Gastroesophageal sphincter (tissue), 4 donors: ENCODE measurements at regions not wholly inside any gene's neighbourhood (a gene's known extent, or its start where the extent isn't known, plus 50 kb on each side); places are given as distances from the start of the nearest gene placed in this dataset.

Source experiments
- ATAC-seq: fragments of 150-250 bp; one replicate; pipeline ENCODE4 v1.9.1; 2016; ENCODE audit warnings: mild to moderate bottlenecking, moderate library complexity
- H3K27ac ChIP-seq, 4 donors: fragments of 200-600 bp; sonication (generic) in 3 of 4; 1 replicate in 3 of 4; 2 replicates in 1 of 4; pipeline ENCODE4 v1.5.1; 2016 to 2019
- H3K27me3 ChIP-seq: fragments of 200-600 bp; sonication (generic); one replicate; pipeline ENCODE4 v1.5.1; 2019
- H3K36me3 ChIP-seq, 2 donors: fragments of 200-600 bp; sonication (generic); one replicate each; pipeline ENCODE4 v1.5.1; 2019; ENCODE audit warnings: control low read depth in 1 of 2
- H3K4me1 ChIP-seq, 3 donors: fragments of 200-600 bp; sonication (generic); 1 replicate in 2 of 3; 2 replicates in 1 of 3; pipeline ENCODE4 v1.5.1; 2016 to 2019; ENCODE audit warnings: control low read depth in 2 of 3
- H3K4me3 ChIP-seq, 2 donors: fragments of 200-600 bp; sonication (generic); one replicate each; pipeline ENCODE4 v1.5.1; 2019; ENCODE audit warnings: mild to moderate bottlenecking in 1 of 2, moderate library complexity in 1 of 2
- H3K9me3 ChIP-seq, 3 donors: fragments of 200-600 bp; sonication (generic); one replicate each; pipeline ENCODE4 v1.5.1; 2017 to 2019; ENCODE audit warnings: control low read depth in 2 of 3
- EP300 ChIP-seq: sonication (generic); formaldehyde crosslinking; IDR thresholded peaks from one replicate; pipeline ENCODE4 v1.6.1; 2017; ENCODE audit warnings: antibody characterized with exemption, mild to moderate bottlenecking
- POLR2A ChIP-seq, 2 donors: fragments of 450-650 bp; IDR thresholded peaks; one replicate each; pipeline ENCODE4 v1.6.1; 2017; ENCODE audit warnings: antibody characterized with exemption in 2 of 2, mild to moderate bottlenecking in 2 of 2, moderate library complexity in 1 of 2
- POLR2AphosphoS5 ChIP-seq: sonication (generic); formaldehyde crosslinking; IDR thresholded peaks from one replicate; pipeline ENCODE4 v1.6.1; 2017; ENCODE audit warnings: antibody characterized with exemption
- WGBS, 2 donors: methylation state at CpG; one replicate each; pipeline ENCODE4 v1.1.5; 2018; ENCODE audit warnings: low coverage in 1 of 2; 5-methylcytosine and 5-hydroxymethylcytosine counted together
- TF ChIP-seq, protein P1 (sequence below), 4 experiments: fragments of 200-600 bp in 2 of 4; fragments of 450-650 bp in 2 of 4; sonication (generic) in 1 of 4; IDR thresholded peaks; one replicate each; pipeline ENCODE4 v1.5.1; 2017 to 2019; ENCODE audit warnings: antibody characterized with exemption in 4 of 4, mild to moderate bottlenecking in 2 of 4, moderate library complexity in 2 of 4

DNA sequence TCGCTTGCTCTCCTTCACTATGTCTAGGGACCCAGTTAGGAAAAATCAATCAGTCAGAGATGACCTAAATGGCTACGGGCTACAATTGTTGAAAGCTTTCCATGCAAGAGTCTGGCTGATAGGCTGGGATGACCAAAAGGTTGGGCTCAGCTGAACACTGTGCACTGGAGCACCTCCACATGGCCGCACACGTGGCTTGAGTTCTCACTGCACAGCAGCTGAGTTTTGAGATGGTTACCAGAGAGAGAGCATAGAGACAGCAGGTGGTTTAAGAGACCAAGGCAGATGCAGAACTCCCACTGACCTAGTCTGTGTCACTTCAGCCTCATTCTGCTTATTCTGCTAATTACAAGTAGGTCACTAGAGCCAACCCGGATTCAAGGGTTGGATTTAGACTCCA, 2354.8 kb upstream of the C9orf72 start:
- Histone ChIP-seq H3K27ac (no peak overlapping the region), H3K27me3 (no peaks in the 10 kb centered on the region), H3K4me3 (no peak overlapping the region), H3K36me3 (no peaks in the 10 kb centered on the region), H3K4me1 (no peaks in the 10 kb centered on the region), H3K9me3 (no peaks in the 10 kb centered on the region)
- WGBS, 2 donors: 78 to 80% methylated on average over 3 to 5 of the region's 5 CpGs
- no peak for ATAC-seq
- TF ChIP-seq POLR2AphosphoS5 (no peak), POLR2A (IDR thresholded peaks at IDR 0.05) (no peak), EP300 (no peak)
- TF ChIP-seq, protein P1, sequence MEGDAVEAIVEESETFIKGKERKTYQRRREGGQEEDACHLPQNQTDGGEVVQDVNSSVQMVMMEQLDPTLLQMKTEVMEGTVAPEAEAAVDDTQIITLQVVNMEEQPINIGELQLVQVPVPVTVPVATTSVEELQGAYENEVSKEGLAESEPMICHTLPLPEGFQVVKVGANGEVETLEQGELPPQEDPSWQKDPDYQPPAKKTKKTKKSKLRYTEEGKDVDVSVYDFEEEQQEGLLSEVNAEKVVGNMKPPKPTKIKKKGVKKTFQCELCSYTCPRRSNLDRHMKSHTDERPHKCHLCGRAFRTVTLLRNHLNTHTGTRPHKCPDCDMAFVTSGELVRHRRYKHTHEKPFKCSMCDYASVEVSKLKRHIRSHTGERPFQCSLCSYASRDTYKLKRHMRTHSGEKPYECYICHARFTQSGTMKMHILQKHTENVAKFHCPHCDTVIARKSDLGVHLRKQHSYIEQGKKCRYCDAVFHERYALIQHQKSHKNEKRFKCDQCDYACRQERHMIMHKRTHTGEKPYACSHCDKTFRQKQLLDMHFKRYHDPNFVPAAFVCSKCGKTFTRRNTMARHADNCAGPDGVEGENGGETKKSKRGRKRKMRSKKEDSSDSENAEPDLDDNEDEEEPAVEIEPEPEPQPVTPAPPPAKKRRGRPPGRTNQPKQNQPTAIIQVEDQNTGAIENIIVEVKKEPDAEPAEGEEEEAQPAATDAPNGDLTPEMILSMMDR (IDR thresholded peaks at IDR 0.05): no peak

DNA sequence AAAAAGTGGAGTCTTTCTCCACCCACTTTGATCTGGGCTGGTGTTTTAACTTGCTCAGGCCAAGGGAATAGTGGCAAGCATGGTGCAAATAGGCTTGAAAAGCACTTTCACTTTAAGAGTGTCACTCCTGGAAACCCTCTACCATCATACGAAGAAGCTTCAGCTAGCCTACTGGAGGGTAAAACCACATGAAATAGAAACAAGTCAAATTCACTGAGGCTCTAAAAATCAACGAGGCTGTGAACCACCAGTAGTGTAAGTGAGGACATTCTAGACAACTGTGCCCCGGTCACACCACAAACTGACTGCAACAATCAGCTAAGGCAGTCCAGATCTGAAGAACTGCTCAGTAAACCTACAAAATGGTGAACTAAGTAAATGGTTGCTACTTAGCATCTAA, 2366.3 kb upstream of the C9orf72 start:
- Histone ChIP-seq H3K4me1 (no peaks in the 10 kb centered on the region), H3K36me3 (no peaks in the 10 kb centered on the region), H3K27ac (no peak overlapping the region), H3K9me3 (no peaks in the 10 kb centered on the region), H3K27me3 (no peaks in the 10 kb centered on the region), H3K4me3 (no peak overlapping the region)
- no peak for TF ChIP-seq POLR2A (IDR thresholded peaks at IDR 0.05)
- TF ChIP-seq POLR2AphosphoS5: no peak
- no peak for ATAC-seq
- 65 to 100% methylated on average over 1 to 3 of the region's 3 CpGs for WGBS, 2 donors

DNA sequence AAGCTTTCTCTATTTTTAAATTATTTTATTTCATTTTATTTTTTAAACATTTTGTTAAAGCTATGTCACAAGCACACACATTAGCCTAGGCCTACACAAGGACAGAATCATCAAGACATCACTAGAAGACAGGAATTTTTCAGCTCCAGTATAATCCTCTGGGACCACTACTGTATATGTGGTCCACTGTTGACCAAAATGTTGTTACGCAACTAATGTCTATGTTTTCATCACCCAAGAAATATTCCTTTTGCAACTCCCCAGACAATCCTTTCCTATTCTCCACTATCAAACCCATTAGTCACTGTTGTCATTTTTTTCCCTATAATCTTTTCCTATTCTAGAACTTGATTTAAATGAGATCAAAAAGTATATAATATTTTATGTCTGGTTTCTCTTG, 2371.7 kb upstream of the C9orf72 start:
- WGBS, 2 donors: 86% methylated on average over 1 of the region's 1 CpG; no CpG with 5 or more reads in 1 of the 2 donors
- TF ChIP-seq POLR2AphosphoS5 (no peak), EP300 (no peak), POLR2A (IDR thresholded peaks at IDR 0.05) (no peak)
- TF ChIP-seq, protein P1 (IDR thresholded peaks at IDR 0.05): no peak
- no peak overlapping the region for H3K27ac ChIP-seq
- no peaks in the 10 kb centered on the region for H3K27me3 ChIP-seq
- no peaks in the 10 kb centered on the region for H3K36me3 ChIP-seq
- ATAC-seq: no peak
- H3K4me3 ChIP-seq: no peak overlapping the region
- no peaks in the 10 kb centered on the region for H3K9me3 ChIP-seq
- no peaks in the 10 kb centered on the region for H3K4me1 ChIP-seq

DNA sequence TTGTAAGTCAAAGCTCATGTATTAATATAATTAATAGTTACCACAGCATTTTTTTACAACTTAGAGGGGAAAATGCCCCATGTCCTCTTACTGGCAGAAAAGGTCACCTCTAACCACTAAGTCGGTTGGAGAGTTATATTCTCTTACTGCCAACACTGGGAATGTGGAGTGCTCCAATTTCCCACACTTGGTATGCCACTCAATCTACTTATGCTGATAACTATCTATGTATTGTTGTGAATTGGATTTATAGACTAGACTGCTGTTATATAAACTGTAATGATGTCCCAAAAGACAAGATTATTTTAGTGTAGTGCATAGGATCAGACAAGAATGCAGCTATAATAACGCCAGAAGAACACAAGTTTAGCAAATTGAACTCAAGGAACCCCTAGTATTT, 2385.2 kb upstream of the C9orf72 start:
- Histone ChIP-seq H3K4me3 (no peak overlapping the region), H3K4me1 (no peaks in the 10 kb centered on the region), H3K27me3 (no peaks in the 10 kb centered on the region), H3K9me3 (no peaks in the 10 kb centered on the region), H3K27ac (no peak overlapping the region), H3K36me3 (no peaks in the 10 kb centered on the region)
- TF ChIP-seq POLR2AphosphoS5 (no peak), POLR2A (IDR thresholded peaks at IDR 0.05) (no peak)
- TF ChIP-seq, protein P1 (IDR thresholded peaks at IDR 0.05): no peak
- 53 to 60% methylated on average over 2 of the region's 2 CpGs for WGBS, 2 donors
- ATAC-seq: no peak

DNA sequence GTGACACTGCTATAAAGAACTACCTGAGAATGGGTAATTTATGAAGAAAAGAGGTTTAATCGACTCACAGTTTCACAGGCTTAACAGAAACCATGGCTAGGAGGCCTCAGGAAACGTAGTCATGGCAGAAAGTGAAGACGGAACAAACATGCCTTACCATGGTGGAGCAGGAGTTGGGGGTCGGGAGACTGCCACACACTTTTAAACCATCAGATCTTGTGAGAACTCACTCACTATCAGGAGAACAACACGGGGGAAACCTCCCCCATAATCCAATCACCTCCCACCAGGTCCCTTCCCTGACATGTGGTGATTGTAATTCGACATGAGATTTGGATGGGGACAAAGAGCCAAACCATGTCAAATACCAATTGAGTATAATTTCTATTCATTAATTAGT, 2392.6 kb upstream of the C9orf72 start:
- ATAC-seq: no peak
- Histone ChIP-seq H3K9me3 (no peaks in the 10 kb centered on the region), H3K4me3 (no peak overlapping the region), H3K27me3 (no peaks in the 10 kb centered on the region), H3K36me3 (no peaks in the 10 kb centered on the region), H3K27ac (no peak overlapping the region), H3K4me1 (no peaks in the 10 kb centered on the region)
- TF ChIP-seq POLR2A (IDR thresholded peaks at IDR 0.05) (no peak), EP300 (no peak), POLR2AphosphoS5 (no peak)
- TF ChIP-seq, protein P1 (IDR thresholded peaks at IDR 0.05): no peak
- WGBS, 2 donors: 44 to 64% methylated on average over 3 to 6 of the region's 6 CpGs
